ENCODE measurements at regions not wholly inside any gene's neighbourhood (a gene's known extent, or its start where the extent isn't known, plus 50 kb on each side); places are given as distances from the start of the nearest gene placed in this dataset.

DNA sequence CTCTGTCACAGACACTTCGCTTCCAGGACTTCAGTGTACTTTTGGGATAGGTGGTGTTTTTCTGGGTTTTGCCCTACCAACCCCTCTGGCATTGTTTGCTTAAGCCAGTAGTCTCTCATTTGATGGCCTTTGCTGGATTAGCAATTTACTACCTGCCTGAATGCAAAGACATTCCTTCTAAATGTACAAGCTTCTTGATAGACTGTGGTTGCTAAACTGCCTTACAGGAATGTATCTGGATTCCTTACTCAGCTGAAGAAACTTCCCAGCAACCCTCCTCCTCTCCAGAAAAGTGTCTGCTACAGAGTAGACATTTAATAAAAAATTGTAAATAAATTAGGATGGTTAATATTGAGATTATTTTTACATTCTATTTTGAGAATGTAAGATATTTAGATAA lies 1916.7 kb downstream of the EFNA5 start:
- WGBS = 80% methylated on average over 1 of the region's 1 CpG
- H3K27me3 ChIP-seq (ENCODE audit: control insufficient read depth in 4 of 4, insufficient read depth in 4 of 4, low read length in 3 of 4) = no peaks in the 10 kb centered on the region
- no peak overlapping the region for H3K9ac ChIP-seq (ENCODE audit: low read depth in 1 of 2, low read length in 2 of 2)

DNA sequence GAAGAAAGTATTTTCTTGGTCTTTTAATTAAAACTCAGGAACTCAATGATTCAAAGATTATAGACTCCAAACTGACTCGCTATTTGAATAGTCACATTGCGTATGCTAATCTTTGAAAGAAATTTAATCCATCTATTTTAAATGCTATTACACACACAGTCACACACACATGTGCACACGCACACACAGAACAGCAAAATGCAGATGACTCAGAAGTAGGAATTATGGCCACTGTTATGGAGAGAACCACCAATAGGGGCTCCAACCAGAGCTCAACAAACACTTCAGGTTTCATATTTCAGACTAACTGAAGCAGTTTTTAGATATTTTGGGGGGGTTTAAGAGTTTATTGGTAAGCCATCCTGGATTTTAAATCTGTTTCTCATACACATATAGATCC lies 1917.9 kb downstream of the EFNA5 start:
- 86% methylated on average over 3 of the region's 3 CpGs for WGBS
- no peak for DNase-seq (ENCODE audit: low spot score)
- no peak for TF ChIP-seq YY1 (IDR thresholded peaks at IDR 0.05)
- no peak for TF ChIP-seq RXRA (IDR thresholded peaks at IDR 0.05)
- no peak for TF ChIP-seq TAF1 (conservative IDR thresholded peaks at IDR 0.05)
- no peak for TF ChIP-seq HNF4G (IDR thresholded peaks at IDR 0.05)
- no peak for TF ChIP-seq FOXA1 (IDR thresholded peaks at IDR 0.05)
- TF ChIP-seq, protein P1, sequence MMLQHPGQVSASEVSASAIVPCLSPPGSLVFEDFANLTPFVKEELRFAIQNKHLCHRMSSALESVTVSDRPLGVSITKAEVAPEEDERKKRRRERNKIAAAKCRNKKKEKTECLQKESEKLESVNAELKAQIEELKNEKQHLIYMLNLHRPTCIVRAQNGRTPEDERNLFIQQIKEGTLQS (IDR thresholded peaks at IDR 0.05) = no peak
- TF ChIP-seq NR2F2 (IDR thresholded peaks at IDR 0.05) = no peak
- TF ChIP-seq GABPA (IDR thresholded peaks at IDR 0.05 in 1 of 2, conservative IDR thresholded peaks at IDR 0.05 in 1 of 2) = no peak
- TF ChIP-seq, protein P2, sequence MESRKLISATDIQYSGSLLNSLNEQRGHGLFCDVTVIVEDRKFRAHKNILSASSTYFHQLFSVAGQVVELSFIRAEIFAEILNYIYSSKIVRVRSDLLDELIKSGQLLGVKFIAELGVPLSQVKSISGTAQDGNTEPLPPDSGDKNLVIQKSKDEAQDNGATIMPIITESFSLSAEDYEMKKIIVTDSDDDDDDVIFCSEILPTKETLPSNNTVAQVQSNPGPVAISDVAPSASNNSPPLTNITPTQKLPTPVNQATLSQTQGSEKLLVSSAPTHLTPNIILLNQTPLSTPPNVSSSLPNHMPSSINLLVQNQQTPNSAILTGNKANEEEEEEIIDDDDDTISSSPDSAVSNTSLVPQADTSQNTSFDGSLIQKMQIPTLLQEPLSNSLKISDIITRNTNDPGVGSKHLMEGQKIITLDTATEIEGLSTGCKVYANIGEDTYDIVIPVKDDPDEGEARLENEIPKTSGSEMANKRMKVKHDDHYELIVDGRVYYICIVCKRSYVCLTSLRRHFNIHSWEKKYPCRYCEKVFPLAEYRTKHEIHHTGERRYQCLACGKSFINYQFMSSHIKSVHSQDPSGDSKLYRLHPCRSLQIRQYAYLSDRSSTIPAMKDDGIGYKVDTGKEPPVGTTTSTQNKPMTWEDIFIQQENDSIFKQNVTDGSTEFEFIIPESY (IDR thresholded peaks at IDR 0.05) = no peak
- TF ChIP-seq HNF4A (conservative IDR thresholded peaks at IDR 0.05) = no peak
- TF ChIP-seq, protein P3, sequence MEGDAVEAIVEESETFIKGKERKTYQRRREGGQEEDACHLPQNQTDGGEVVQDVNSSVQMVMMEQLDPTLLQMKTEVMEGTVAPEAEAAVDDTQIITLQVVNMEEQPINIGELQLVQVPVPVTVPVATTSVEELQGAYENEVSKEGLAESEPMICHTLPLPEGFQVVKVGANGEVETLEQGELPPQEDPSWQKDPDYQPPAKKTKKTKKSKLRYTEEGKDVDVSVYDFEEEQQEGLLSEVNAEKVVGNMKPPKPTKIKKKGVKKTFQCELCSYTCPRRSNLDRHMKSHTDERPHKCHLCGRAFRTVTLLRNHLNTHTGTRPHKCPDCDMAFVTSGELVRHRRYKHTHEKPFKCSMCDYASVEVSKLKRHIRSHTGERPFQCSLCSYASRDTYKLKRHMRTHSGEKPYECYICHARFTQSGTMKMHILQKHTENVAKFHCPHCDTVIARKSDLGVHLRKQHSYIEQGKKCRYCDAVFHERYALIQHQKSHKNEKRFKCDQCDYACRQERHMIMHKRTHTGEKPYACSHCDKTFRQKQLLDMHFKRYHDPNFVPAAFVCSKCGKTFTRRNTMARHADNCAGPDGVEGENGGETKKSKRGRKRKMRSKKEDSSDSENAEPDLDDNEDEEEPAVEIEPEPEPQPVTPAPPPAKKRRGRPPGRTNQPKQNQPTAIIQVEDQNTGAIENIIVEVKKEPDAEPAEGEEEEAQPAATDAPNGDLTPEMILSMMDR (IDR thresholded peaks at IDR 0.05; ENCODE audit: low read depth, low read length, missing input control) = no peak

More for the DNA sequence above, 1916.7 kb downstream of the EFNA5 start:
- H3K27ac ChIP-seq (ENCODE audit: low read depth in 1 of 2, low read length in 2 of 2) = no peak overlapping the region
- TF ChIP-seq, protein P1 (IDR thresholded peaks at IDR 0.05) = no peak
- no peak for TF ChIP-seq YY1 (IDR thresholded peaks at IDR 0.05)
- TF ChIP-seq, protein P4, sequence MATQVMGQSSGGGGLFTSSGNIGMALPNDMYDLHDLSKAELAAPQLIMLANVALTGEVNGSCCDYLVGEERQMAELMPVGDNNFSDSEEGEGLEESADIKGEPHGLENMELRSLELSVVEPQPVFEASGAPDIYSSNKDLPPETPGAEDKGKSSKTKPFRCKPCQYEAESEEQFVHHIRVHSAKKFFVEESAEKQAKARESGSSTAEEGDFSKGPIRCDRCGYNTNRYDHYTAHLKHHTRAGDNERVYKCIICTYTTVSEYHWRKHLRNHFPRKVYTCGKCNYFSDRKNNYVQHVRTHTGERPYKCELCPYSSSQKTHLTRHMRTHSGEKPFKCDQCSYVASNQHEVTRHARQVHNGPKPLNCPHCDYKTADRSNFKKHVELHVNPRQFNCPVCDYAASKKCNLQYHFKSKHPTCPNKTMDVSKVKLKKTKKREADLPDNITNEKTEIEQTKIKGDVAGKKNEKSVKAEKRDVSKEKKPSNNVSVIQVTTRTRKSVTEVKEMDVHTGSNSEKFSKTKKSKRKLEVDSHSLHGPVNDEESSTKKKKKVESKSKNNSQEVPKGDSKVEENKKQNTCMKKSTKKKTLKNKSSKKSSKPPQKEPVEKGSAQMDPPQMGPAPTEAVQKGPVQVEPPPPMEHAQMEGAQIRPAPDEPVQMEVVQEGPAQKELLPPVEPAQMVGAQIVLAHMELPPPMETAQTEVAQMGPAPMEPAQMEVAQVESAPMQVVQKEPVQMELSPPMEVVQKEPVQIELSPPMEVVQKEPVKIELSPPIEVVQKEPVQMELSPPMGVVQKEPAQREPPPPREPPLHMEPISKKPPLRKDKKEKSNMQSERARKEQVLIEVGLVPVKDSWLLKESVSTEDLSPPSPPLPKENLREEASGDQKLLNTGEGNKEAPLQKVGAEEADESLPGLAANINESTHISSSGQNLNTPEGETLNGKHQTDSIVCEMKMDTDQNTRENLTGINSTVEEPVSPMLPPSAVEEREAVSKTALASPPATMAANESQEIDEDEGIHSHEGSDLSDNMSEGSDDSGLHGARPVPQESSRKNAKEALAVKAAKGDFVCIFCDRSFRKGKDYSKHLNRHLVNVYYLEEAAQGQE (IDR thresholded peaks at IDR 0.05) = no peak
- TF ChIP-seq, protein P2 (IDR thresholded peaks at IDR 0.05) = no peak
- no peak for TF ChIP-seq FOXA2 (IDR thresholded peaks at IDR 0.05)
- no peak for TF ChIP-seq HNF4G (IDR thresholded peaks at IDR 0.05)
- TF ChIP-seq, protein P5, sequence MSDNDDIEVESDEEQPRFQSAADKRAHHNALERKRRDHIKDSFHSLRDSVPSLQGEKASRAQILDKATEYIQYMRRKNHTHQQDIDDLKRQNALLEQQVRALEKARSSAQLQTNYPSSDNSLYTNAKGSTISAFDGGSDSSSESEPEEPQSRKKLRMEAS (IDR thresholded peaks at IDR 0.05) = no peak
- TF ChIP-seq FOXA1 (IDR thresholded peaks at IDR 0.05) = no peak
- H3K4me3 ChIP-seq (ENCODE audit: low read depth in 1 of 3, low read length in 3 of 3) = no peak overlapping the region
- H3K36me3 ChIP-seq (ENCODE audit: control insufficient read depth in 4 of 4, insufficient read depth in 3 of 4, low read depth in 1 of 4, low read length in 3 of 4) = no peaks in the 10 kb centered on the region
- H3K9me3 ChIP-seq (ENCODE audit: control insufficient read depth in 4 of 4, low read length in 3 of 4) = no peaks in the 10 kb centered on the region
- DNase-seq (ENCODE audit: low spot score) = no peak
- H3K4me1 ChIP-seq (ENCODE audit: control insufficient read depth in 4 of 4, insufficient read depth in 4 of 4, low read length in 3 of 4) = no peaks in the 10 kb centered on the region

More for the DNA sequence above, 1917.9 kb downstream of the EFNA5 start:
- no peak overlapping the region for H3K4me3 ChIP-seq (ENCODE audit: low read depth in 1 of 3, low read length in 3 of 3)
- H3K27me3 ChIP-seq (ENCODE audit: control insufficient read depth in 4 of 4, insufficient read depth in 4 of 4, low read length in 3 of 4) = no peaks in the 10 kb centered on the region
- no peak overlapping the region for H3K9ac ChIP-seq (ENCODE audit: low read depth in 1 of 2, low read length in 2 of 2)
- no peaks in the 10 kb centered on the region for H3K4me1 ChIP-seq (ENCODE audit: control insufficient read depth in 4 of 4, insufficient read depth in 4 of 4, low read length in 3 of 4)
- H3K36me3 ChIP-seq (ENCODE audit: control insufficient read depth in 4 of 4, insufficient read depth in 3 of 4, low read depth in 1 of 4, low read length in 3 of 4) = no peaks in the 10 kb centered on the region
- no peak overlapping the region for H3K27ac ChIP-seq (ENCODE audit: low read depth in 1 of 2, low read length in 2 of 2)
- H3K9me3 ChIP-seq (ENCODE audit: control insufficient read depth in 4 of 4, low read length in 3 of 4) = no peaks in the 10 kb centered on the region

All from liver (tissue), 8 donors.